Type B pancreatic cell (in vitro differentiated cells): ENCODE measurements at regions not wholly inside any gene's neighbourhood (a gene's known extent, or its start where the extent isn't known, plus 50 kb on each side); places are given as distances from the start of the nearest gene placed in this dataset.

ENCODE experiments used
- DNase-seq: peaks from one replicate; pipeline ENCODE4 v3.0.0; 2021; ENCODE audit warnings: mixed read lengths; ENCODE audit not compliant: unreplicated experiment; ENCODE audit errors: extremely low spot score
- H3K27ac Mint-ChIP-seq: 2 replicates; pipeline ENCODE4 v1.8.0; 2021; ENCODE audit warnings: mild to moderate bottlenecking, mixed read lengths
- H3K27me3 Mint-ChIP-seq: 2 replicates; pipeline ENCODE4 v1.8.0; 2021; ENCODE audit warnings: mixed read lengths
- H3K36me3 Mint-ChIP-seq: 2 replicates; pipeline ENCODE4 v1.8.0; 2021; ENCODE audit warnings: mixed read lengths
- H3K4me1 Mint-ChIP-seq: one replicate; pipeline ENCODE4 v1.8.0; 2021; ENCODE audit warnings: mixed read lengths; ENCODE audit not compliant: unreplicated experiment
- H3K4me3 Mint-ChIP-seq: 2 replicates; pipeline ENCODE4 v1.8.0; 2021; ENCODE audit warnings: mild to moderate bottlenecking, mixed read lengths
- H3K9me3 Mint-ChIP-seq: 2 replicates; pipeline ENCODE4 v1.8.0; 2021; ENCODE audit warnings: mixed read lengths
- TF ChIP-seq, protein P1 (sequence below): fragments of 200-600 bp; sonication (generic); conservative IDR thresholded peaks from 2 replicates; pipeline ENCODE4 v1.5.0; 2021; ENCODE audit warnings: antibody characterized with exemption, mild to moderate bottlenecking

DNA sequence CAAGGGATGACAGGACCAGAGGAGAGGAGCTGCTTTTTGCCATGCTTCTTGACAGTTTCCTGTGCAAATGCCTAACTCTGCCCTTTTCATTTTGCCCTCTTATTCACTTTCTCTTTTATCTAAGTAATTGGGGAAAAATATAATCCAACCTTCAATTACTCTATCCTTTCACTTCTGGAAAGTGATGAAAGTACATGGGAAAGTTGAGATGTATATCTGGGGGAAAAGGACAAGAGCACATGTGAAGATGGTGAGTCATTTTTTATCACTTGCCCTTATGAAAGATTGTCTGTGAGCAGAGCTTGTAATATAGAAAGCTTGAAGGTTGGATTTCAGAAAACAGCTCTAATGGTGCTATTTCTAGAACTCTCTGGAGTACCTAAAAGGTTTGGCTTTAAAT is 1070.7 kb downstream of the CNTNAP5 start:
- no peaks in the 10 kb centered on the region for H3K27me3 Mint-ChIP-seq
- no peaks in the 10 kb centered on the region for H3K36me3 Mint-ChIP-seq
- no peaks in the 10 kb centered on the region for H3K9me3 Mint-ChIP-seq
- DNase-seq: no peak
- TF ChIP-seq, protein P1, sequence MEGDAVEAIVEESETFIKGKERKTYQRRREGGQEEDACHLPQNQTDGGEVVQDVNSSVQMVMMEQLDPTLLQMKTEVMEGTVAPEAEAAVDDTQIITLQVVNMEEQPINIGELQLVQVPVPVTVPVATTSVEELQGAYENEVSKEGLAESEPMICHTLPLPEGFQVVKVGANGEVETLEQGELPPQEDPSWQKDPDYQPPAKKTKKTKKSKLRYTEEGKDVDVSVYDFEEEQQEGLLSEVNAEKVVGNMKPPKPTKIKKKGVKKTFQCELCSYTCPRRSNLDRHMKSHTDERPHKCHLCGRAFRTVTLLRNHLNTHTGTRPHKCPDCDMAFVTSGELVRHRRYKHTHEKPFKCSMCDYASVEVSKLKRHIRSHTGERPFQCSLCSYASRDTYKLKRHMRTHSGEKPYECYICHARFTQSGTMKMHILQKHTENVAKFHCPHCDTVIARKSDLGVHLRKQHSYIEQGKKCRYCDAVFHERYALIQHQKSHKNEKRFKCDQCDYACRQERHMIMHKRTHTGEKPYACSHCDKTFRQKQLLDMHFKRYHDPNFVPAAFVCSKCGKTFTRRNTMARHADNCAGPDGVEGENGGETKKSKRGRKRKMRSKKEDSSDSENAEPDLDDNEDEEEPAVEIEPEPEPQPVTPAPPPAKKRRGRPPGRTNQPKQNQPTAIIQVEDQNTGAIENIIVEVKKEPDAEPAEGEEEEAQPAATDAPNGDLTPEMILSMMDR: no peak
- no peak overlapping the region for H3K4me3 Mint-ChIP-seq
- H3K27ac Mint-ChIP-seq: no peak overlapping the region
- H3K4me1 Mint-ChIP-seq: no peaks in the 10 kb centered on the region

DNA sequence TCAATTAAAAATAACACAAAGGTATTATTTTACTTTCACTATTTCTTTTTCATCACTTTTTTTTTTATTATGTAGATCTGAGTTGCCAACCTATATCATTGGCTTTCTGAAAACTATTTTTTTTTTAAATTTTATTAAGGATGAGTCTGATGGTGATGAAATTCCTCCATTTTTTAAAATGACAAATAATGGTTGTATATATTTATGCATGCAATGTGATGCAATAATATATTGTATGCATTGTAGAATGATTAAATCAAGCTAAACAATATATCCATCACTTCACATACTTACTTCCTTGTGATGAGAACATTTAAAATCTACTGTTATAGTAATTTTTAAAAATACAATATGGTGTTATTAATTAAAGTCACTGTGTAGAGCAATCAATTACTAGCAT is 1081.6 kb downstream of the CNTNAP5 start:
- no peaks in the 10 kb centered on the region for H3K9me3 Mint-ChIP-seq
- TF ChIP-seq, protein P1: no peak
- H3K4me3 Mint-ChIP-seq: no peak overlapping the region
- no peaks in the 10 kb centered on the region for H3K4me1 Mint-ChIP-seq
- DNase-seq: no peak
- H3K27me3 Mint-ChIP-seq: no peaks in the 10 kb centered on the region
- no peak overlapping the region for H3K27ac Mint-ChIP-seq
- H3K36me3 Mint-ChIP-seq: no peaks in the 10 kb centered on the region

DNA sequence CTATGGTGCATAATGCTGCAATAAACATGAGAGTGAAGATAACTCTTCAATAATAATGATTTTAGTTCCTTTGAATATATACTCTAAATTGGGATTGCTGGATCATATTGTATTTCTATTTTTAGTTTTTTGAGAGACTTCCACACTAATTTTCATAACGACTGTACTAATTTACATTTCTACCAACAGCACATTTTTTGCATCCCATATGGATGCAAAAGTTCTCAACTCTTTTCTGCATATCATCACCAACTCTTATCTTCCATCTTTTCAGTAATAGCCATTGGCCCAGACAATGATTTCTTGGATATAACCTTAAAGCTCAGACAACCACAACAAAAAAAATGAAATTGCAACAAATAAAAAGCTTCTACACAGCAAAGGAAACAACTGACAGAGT is 1082.4 kb downstream of the CNTNAP5 start:
- H3K4me3 Mint-ChIP-seq: no peak overlapping the region
- no peaks in the 10 kb centered on the region for H3K4me1 Mint-ChIP-seq
- H3K27ac Mint-ChIP-seq: no peak overlapping the region
- H3K9me3 Mint-ChIP-seq: no peaks in the 10 kb centered on the region
- TF ChIP-seq, protein P1: no peak
- no peaks in the 10 kb centered on the region for H3K36me3 Mint-ChIP-seq
- DNase-seq: no peak
- no peaks in the 10 kb centered on the region for H3K27me3 Mint-ChIP-seq

DNA sequence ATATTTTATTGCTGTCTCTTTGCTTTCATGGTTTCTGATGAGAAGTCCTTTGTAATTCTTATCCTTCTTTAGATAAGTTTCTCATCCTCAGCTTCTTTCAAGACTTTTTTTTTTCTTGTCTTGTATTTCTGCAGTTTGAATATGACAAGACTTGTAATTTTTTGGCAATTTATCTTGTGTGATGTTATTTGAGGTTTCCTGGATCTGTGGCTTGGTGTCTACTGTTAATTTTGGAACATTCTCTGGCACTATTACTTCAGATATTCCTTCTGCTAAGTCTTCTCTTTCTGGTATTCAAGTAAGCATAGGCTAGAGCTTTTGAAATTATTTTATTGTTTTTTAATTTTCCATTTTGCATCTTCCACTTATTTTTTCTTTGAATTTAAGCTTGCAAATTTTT is 1083.2 kb downstream of the CNTNAP5 start:
- Mint-ChIP-seq H3K9me3 (no peaks in the 10 kb centered on the region), H3K27me3 (no peaks in the 10 kb centered on the region), H3K4me3 (no peak overlapping the region), H3K36me3 (no peaks in the 10 kb centered on the region), H3K4me1 (no peaks in the 10 kb centered on the region), H3K27ac (no peak overlapping the region)
- TF ChIP-seq, protein P1: no peak
- no peak for DNase-seq

DNA sequence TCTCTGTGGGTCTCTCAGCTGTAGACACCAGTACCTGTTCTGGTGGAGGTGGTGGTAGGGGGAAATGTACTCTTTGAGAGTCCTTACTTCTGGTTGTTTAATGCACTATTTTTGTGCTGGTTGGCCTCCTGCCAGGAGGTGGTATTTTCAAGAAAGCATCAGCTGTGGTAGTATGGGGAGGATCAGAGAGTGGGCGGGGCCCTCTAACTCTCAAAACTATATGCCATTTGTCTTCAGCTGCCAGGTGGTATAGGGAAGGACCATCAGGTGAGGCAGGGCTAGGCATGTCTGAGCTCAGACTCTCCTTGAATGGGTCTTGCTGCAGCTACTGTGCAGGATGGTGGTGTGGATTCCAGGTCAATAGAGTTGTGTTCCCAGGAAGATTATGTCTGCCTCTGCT is 1100.8 kb downstream of the CNTNAP5 start:
- Mint-ChIP-seq H3K4me1 (no peaks in the 10 kb centered on the region), H3K27me3 (no peaks in the 10 kb centered on the region), H3K4me3 (no peak overlapping the region), H3K36me3 (no peaks in the 10 kb centered on the region), H3K27ac (no peak overlapping the region), H3K9me3 (peaks cover 3% of the 10 kb centered on the region)
- no peak for DNase-seq
- TF ChIP-seq, protein P1: no peak

DNA sequence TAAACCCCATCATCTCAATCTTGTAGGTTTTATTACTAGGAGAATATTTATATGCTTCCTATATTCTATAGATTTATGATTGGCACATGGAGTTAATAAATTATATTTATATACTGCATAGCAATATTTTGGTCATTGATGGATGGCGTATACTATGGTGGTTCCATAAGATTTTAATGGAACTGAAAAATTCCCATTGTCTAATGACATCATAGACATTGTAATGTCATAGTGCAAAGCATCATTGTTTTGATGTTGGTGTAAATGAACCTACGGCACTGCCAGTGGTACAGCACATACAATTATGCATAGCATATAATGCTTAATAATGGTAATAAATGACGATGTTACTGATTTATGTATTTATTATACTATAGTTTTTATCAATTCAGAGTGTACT is 1135.9 kb downstream of the CNTNAP5 start:
- H3K27me3 Mint-ChIP-seq: no peaks in the 10 kb centered on the region
- H3K27ac Mint-ChIP-seq: no peak overlapping the region
- TF ChIP-seq, protein P1: no peak
- H3K36me3 Mint-ChIP-seq: no peaks in the 10 kb centered on the region
- DNase-seq: no peak
- H3K9me3 Mint-ChIP-seq: no peaks in the 10 kb centered on the region
- no peak overlapping the region for H3K4me3 Mint-ChIP-seq
- no peaks in the 10 kb centered on the region for H3K4me1 Mint-ChIP-seq
